Epithelial cell of proximal tubule (primary cell): ENCODE measurements at regions not wholly inside any gene's neighbourhood (a gene's known extent, or its start where the extent isn't known, plus 50 kb on each side); places are given as distances from the start of the nearest gene placed in this dataset.
"Not testable (repeated sequence)": the region's sequence is repeated elsewhere in the genome, so short reads cannot be mapped to it uniquely, and the experiment has no call there.

ENCODE experiments used
- DNase-seq: peaks from one replicate; pipeline ENCODE4 v3.0.0-alpha.2; 2011; ENCODE audit warnings: low read depth
- H3K4me3 ChIP-seq: 2 replicates; pipeline ENCODE4 v1.5.1; 2011; ENCODE audit warnings: low read depth, mild to moderate bottlenecking, low read length
- CTCF ChIP-seq: conservative IDR thresholded peaks from 2 replicates; pipeline ENCODE4 v1.5.1; 2012; ENCODE audit warnings: low read depth, mild to moderate bottlenecking, low read length

- no peak for TF ChIP-seq CTCF
- H3K4me3 ChIP-seq, result no peak overlapping the region
- no peak for DNase-seq
Measured at GRCh38 chr18:66874812-66875474, 271.1 kb upstream of the CDH19 start.

DNA sequence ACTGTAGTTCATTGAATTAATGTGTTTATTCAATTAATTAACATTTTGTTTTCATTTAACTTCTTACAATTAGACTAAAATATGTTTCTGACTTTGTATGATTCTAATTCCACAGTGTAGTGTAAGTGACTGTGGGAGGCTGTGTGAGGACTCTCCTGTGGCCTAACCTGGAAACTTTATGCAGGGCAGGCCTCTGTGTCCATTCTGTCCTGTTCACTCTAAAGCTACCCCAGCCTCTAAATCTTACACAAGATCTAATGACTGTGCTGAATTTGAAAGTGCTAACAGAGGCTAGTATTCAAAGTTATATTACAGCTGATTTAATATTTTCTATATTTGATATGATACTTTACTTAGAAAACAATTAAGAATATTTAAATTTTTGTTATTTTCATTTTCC is 270.5 kb upstream of the CDH19 start:
- TF ChIP-seq CTCF, result no peak
- DNase-seq, result no peak
- H3K4me3 ChIP-seq, result no peak overlapping the region

DNA sequence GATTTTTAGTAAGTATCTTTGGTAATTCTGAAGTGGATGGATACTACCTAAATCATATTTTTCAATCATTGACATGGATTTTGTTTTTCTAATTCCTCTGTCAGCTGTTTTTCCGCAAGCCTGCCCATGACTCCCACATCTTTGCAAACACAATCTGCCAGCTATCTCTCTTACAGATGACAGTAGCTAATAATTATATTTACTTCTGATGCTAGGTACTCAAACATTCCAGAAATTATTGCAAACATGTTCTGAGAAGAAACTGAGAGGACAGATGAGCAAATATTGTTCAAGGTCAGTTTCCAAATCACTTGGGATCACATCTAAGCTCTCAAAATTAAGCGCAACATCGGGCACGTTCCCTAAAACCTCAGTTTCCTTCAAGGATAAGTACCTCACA is 270.0 kb upstream of the CDH19 start:
- no peak for TF ChIP-seq CTCF
- no peak overlapping the region for H3K4me3 ChIP-seq
- no peak for DNase-seq

- H3K4me3 ChIP-seq, result no peak overlapping the region
- no peak for DNase-seq
- TF ChIP-seq CTCF, result peak; percentile 28
Measured at GRCh38 chr18:66872277-66872676, 268.4 kb upstream of the CDH19 start.

- no peak overlapping the region for H3K4me3 ChIP-seq
- no peak for DNase-seq
- no peak for TF ChIP-seq CTCF
Measured at GRCh38 chr18:66867653-66868052, 263.8 kb upstream of the CDH19 start.

- not testable (repeated sequence) for DNase-seq, H3K4me3 ChIP-seq
Measured at GRCh38 chr18:66866427-66866940, 262.6 kb upstream of the CDH19 start.

DNA sequence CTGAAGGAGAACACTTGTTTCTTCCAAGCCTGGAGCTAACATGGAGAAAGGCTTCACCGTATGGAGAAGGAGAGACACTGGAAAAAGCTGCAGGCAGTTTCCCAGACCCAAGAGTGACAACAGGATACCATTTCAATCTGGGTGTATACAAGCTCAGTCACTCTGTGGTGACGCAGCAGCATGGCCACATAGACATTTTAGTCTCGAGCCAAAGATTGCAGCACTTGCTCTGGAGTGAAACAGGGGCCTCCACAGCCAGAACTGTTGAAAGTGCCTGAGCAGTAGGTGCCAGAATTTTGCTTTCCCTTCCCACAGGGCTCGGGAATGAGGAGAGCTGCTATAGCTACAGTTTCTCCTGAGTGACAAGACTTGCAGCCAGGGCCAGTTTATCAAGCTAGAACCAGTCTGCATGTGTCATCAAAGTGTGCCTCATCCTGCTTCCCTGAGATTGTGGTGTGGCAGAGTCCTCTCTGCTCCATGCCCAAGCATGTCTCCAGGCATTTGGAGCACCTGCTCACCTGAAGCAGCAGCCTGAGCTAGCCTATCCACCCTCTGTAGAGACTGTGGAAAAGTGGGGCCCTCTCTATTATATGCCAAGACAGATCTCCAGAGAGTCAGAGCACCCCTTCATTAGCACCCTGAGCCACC is 234.6 kb upstream of the CDH19 start:
- no peak for DNase-seq
- no peak overlapping the region for H3K4me3 ChIP-seq
- TF ChIP-seq CTCF, result no peak
